GM19240 (cell line): ENCODE measurements at regions not wholly inside any gene's neighbourhood (a gene's known extent, or its start where the extent isn't known, plus 50 kb on each side); places are given as distances from the start of the nearest gene placed in this dataset.

Experiments
- DNase-seq: peaks from one replicate; pipeline ENCODE4 v3.0.0; 2011; ENCODE audit warnings: low spot score; ENCODE audit not compliant: insufficient read length

DNA sequence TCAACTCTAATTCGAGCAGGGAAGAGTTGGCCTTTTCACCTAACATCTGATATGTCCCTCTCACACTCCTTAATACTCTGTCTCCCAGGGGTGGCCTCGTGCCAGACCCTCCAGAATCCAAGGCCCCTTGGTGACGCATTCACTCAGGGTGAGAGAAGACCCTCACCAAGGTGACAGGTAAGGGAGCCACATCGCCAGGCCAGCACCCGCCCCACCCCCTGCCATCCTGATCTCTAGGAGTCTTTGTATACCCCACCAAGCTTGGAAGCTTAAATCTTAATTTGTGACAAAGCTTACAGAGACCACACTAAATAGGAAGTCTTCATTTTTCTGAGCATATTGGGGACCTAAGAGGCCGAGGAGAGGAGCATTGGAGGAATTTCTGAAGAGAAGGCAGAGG, 286.1 kb downstream of the IRF8 start:
- DNase-seq: no peak

DNA sequence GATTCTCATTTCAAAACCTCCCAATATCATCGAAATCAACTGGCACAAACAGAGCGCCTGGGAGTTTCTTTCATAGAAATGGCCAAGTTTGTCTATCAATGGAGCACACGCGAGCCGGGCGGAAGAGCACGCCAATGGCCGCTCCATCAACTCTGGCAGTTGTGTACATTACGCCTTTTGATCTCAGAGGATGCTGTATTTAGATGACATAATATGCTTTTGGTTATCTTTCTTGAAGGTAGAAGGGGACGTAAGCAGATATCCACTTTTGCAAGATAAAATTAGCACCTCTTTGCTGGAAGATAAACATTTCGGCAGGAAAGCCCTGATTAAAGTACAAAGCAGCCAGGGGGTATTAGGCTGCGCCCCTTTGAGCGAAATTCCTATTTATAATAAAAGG, 287.4 kb downstream of the IRF8 start:
- DNase-seq: no peak

GRCh38 chr16:86189934-86190333, 291.0 kb downstream of the IRF8 start:
- no peak for DNase-seq

GRCh38 chr16:86191663-86192062, 292.7 kb downstream of the IRF8 start:
- DNase-seq: no peak

DNA sequence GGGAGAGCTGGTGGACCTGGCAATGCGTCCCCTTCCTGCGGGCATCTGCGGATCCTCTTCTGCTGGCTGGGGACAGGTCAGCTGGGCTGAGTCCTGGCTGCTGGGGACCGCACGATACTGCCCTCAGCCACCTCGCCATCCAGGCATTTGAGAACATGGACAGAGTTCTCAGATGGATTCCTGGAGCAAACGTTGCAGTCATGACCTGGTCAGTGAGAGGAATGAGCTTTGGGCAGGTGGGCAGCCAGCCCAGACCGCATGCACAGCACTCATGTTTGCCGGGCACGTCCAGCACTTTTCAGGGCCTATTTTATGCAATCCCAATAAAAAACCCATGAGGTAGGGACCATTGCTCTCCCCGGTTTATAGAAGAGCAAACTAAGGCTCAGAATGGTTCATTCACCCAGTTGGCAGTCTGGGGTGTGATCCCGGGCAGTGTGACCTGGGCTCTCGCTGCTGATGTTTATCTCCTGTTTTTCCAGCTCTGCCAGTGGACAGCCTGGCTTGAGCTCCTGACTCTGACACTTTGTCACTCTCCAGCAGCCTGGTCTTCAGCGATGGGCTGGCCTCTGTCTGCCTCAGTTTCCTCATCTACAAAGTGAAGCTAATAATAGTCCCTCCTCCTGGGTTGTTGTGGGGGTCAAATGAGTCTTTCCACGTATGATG, 294.7 kb downstream of the IRF8 start:
- DNase-seq: no peak

DNA sequence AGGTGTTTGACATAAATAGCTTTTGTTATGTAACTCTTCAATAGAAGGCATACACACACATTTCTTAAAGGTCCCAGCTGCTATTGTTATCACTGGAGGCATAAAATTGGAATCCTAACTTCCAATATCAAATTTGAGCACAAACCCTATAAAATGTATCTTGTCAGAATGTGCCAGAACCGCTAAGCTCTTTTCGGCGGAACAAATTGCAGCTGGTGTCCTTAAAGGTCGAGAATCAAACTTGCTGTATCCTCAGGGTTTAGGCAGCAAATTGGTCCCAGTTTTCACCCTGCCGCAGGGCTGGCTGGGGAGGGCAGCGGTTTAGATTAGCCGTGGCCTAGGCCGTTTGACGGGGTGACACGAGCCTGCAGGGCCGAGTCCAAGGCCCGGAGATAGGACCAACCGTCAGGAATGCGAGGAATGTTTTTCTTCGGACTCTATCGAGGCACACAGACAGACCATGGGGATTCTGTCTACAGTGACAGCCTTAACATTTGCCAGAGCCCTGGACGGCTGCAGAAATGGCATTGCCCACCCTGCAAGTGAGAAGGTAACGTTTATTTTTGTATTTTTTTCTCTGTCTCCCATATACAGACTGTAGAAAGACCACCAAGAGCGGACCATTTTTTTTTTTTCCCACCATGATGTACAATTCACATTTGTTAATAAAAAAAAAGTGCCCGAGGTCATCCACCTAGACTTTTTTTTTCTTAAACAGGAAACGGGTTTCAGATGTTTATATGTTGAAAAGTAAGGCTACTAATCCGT, 297.1 kb downstream of the IRF8 start:
- DNase-seq: no peak

DNA sequence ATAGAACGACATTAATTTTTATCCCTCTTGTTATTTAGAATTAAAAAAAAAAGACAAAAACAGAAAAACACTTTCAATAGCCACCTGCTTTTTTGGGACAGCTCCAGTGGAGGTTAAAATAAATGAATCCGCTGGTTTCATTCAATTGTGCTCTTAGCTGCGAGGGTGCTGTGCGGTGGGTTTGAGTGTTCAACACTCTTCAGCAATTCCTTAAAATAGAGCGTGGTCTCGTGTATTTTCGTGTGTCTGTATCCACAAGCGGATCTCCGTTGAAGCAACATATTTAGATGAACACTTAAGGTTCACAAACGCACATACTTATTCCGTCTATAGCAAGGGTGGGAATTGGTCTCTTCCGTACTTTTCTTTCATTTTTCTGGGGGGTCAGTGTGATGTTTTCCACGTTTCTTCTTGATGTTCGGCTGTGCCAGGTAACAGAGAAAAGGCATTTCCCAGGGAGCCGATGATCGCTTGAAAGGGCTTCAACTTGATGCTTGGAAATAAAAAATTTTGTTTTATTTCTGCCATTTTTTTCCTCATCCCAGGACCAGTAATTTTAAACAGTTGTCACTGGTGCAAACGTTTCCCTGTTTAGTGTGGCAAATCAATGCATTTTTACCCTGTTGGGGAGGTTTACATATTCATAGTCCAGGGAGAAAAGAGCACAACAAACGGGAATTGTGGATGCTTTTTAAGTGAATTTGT, 297.9 kb downstream of the IRF8 start:
- no peak for DNase-seq

GRCh38 chr16:86198206-86199118, 299.5 kb downstream of the IRF8 start:
- no peak for DNase-seq

GRCh38 chr16:86199182-86199581, 300.2 kb downstream of the IRF8 start:
- no peak for DNase-seq

DNA sequence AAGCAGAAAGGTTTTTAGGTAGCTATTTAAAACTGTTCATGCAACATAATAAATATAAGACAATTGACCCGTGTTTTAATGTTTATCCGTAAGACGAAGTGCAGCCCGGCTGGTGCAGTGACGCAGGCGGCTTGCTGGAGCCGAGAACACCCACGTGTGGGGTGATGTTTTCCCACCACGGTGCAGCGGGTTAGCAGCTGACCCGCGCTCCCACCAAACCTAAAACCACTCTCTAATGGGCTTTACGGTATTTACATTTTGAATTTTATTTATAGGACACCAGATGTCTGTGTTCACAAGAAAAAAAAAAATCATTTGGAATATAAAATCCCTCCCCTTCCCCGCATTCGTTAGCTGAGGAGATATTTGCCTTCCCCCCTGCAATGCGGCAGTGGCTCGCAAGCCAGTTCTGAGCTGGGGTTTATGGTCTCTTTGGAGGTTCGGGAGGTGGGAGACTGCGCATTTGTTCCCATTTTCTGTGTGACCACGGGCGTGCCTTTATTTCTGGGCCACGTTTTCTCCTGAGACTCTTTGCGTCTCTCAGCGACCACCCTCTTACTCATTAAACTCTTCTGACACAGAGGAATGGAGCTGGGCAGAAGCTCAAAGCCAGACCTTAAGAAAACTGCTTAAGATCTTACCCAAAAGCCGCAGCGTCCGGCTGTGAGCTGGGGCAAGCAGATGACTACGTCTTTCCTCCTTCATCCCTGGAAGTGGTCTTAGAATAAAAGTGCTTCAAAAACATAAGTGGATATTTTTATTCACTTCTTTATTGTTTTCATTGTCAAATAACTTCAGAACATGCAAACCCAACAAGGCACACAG, 301.1 kb downstream of the IRF8 start:
- no peak for DNase-seq

GRCh38 chr16:86200722-86201121, 301.8 kb downstream of the IRF8 start:
- no peak for DNase-seq

DNA sequence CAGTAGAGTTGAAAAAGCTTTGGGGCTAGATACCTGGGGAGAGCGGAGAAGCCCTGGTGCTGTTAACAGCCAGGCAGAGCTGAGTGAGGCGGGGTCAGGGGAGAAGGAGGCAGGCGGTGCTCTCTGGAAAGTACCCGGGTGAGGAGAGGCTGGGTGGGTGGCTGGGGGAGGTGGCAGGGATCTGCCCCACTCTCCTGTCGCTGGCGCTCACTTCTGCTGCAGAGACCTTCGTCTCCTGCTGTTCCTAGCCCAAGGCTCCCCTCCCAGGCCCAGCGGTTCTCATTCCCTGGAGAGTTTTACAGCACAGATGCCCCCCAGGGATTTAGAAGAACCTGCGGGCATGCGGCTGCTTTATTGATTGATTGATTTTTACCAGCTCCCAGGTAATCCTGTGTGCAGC, 302.8 kb downstream of the IRF8 start:
- no peak for DNase-seq

GRCh38 chr16:86202267-86202666, 303.3 kb downstream of the IRF8 start:
- DNase-seq: no peak

DNA sequence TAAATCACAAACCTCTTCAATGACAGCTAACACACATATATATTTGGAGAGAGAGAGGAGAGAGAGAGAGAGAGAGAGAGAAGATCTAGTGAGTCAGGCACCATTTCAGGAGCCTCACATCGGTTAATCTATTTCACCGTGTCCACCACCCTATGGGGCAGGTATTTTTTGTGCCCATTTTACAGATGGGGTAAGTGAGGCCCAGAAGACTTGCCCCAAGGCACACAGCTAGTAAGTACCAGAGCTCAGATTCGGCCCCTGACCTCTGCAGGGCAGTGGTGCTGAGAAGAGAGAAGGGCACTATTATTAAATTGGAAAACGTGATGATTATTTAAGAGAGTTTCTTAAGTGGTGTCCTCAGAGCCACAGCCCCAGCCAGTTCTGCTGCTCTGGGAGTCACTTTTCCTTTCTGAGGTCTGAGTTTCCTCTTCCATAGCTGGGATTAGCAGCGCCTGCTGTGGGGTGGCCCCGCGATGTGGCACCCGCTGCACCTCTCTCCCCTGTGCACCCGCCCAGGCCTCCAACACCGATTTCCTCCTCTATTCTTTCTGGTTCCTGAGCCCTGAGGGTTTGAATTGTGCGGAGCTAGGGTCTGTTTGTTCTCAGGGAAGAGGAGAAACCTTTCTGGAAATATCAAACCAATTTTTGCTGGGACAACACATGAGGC, 303.9 kb downstream of the IRF8 start:
- DNase-seq: no peak

GRCh38 chr16:86203557-86204275, 304.8 kb downstream of the IRF8 start:
- no peak for DNase-seq

- DNase-seq: no peak
Measured at GRCh38 chr16:86205521-86206245, 304.6 kb upstream of the FOXF1 start.

DNA sequence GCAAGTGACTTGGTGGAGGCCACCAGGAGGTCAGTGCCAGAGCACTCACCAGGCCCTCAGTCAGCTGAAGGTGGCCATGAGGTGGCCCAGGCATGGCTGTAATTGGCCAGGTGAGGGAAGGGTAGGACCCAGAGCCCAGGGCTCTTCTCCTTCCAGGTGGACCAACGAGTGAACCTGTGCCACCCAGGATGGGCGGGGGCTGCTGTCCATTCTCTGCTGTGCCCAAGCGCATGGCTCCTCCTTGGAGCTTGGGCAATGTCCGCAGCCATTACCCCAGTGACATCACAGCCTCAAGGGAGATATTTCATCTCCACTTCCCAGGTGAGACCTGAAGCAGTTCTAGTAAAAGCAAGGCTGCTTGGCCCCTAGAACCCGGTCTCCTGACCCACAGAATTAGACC, 303.0 kb upstream of the FOXF1 start:
- no peak for DNase-seq

GRCh38 chr16:86209202-86209601, 301.1 kb upstream of the FOXF1 start:
- no peak for DNase-seq
